Progenitor cell of endocrine pancreas (in vitro differentiated cells): ENCODE measurements at regions not wholly inside any gene's neighbourhood (a gene's known extent, or its start where the extent isn't known, plus 50 kb on each side); places are given as distances from the start of the nearest gene placed in this dataset.

Experiments
- DNase-seq: peaks from one replicate; pipeline ENCODE4 v3.0.0; 2021; ENCODE audit warnings: low spot score; ENCODE audit not compliant: unreplicated experiment
- H3K27ac Mint-ChIP-seq: 2 replicates; pipeline ENCODE4 v1.8.0; 2021; ENCODE audit warnings: mild to moderate bottlenecking, moderate library complexity, mixed read lengths
- H3K27me3 Mint-ChIP-seq: 2 replicates; pipeline ENCODE4 v1.8.0; 2021; ENCODE audit warnings: mixed read lengths
- H3K36me3 Mint-ChIP-seq: 2 replicates; pipeline ENCODE4 v1.8.0; 2022; ENCODE audit warnings: mixed read lengths; ENCODE audit not compliant: insufficient read depth
- H3K4me1 Mint-ChIP-seq: 2 replicates; pipeline ENCODE4 v1.8.0; 2021; ENCODE audit warnings: low read depth, mixed read lengths
- H3K4me3 Mint-ChIP-seq: 2 replicates; pipeline ENCODE4 v1.8.0; 2021; ENCODE audit warnings: low read depth, mild to moderate bottlenecking, moderate library complexity, mixed read lengths
- H3K9me3 Mint-ChIP-seq: 2 replicates; pipeline ENCODE4 v1.8.0; 2021; ENCODE audit warnings: low read depth, mixed read lengths
- TF ChIP-seq, protein P1 (sequence below): fragments of 200-600 bp; sonication (generic); IDR thresholded peaks from one replicate; pipeline ENCODE4 v1.5.0; 2021; ENCODE audit warnings: antibody characterized with exemption, mild to moderate bottlenecking; ENCODE audit not compliant: unreplicated experiment

- no peaks in the 10 kb centered on the region for H3K36me3 Mint-ChIP-seq
- no peaks in the 10 kb centered on the region for H3K9me3 Mint-ChIP-seq
- TF ChIP-seq, protein P1, sequence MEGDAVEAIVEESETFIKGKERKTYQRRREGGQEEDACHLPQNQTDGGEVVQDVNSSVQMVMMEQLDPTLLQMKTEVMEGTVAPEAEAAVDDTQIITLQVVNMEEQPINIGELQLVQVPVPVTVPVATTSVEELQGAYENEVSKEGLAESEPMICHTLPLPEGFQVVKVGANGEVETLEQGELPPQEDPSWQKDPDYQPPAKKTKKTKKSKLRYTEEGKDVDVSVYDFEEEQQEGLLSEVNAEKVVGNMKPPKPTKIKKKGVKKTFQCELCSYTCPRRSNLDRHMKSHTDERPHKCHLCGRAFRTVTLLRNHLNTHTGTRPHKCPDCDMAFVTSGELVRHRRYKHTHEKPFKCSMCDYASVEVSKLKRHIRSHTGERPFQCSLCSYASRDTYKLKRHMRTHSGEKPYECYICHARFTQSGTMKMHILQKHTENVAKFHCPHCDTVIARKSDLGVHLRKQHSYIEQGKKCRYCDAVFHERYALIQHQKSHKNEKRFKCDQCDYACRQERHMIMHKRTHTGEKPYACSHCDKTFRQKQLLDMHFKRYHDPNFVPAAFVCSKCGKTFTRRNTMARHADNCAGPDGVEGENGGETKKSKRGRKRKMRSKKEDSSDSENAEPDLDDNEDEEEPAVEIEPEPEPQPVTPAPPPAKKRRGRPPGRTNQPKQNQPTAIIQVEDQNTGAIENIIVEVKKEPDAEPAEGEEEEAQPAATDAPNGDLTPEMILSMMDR = no peak
- H3K27me3 Mint-ChIP-seq = peaks cover 4% of the 10 kb centered on the region
- no peak for DNase-seq
- H3K4me3 Mint-ChIP-seq = no peak overlapping the region
- H3K4me1 Mint-ChIP-seq = no peaks in the 10 kb centered on the region
- no peak overlapping the region for H3K27ac Mint-ChIP-seq
Observed at GRCh38 chr2:607709-608108, 69.5 kb downstream of the TMEM18 start.

- H3K9me3 Mint-ChIP-seq = no peaks in the 10 kb centered on the region
- no peak for DNase-seq
- no peaks in the 10 kb centered on the region for H3K36me3 Mint-ChIP-seq
- TF ChIP-seq, protein P1 = no peak
- peaks cover 4% of the 10 kb centered on the region for H3K27me3 Mint-ChIP-seq
- no peak overlapping the region for H3K4me3 Mint-ChIP-seq
- no peaks in the 10 kb centered on the region for H3K4me1 Mint-ChIP-seq
- no peak overlapping the region for H3K27ac Mint-ChIP-seq
Observed at GRCh38 chr2:607172-607571, 70.0 kb downstream of the TMEM18 start.

- Mint-ChIP-seq H3K27me3 (peaks cover 4% of the 10 kb centered on the region), H3K9me3 (no peaks in the 10 kb centered on the region), H3K27ac (no peak overlapping the region), H3K4me1 (no peaks in the 10 kb centered on the region), H3K36me3 (no peaks in the 10 kb centered on the region), H3K4me3 (no peak overlapping the region)
- DNase-seq = no peak
- TF ChIP-seq, protein P1 = no peak
Observed at GRCh38 chr2:605674-606608, 71.3 kb downstream of the TMEM18 start.

DNA sequence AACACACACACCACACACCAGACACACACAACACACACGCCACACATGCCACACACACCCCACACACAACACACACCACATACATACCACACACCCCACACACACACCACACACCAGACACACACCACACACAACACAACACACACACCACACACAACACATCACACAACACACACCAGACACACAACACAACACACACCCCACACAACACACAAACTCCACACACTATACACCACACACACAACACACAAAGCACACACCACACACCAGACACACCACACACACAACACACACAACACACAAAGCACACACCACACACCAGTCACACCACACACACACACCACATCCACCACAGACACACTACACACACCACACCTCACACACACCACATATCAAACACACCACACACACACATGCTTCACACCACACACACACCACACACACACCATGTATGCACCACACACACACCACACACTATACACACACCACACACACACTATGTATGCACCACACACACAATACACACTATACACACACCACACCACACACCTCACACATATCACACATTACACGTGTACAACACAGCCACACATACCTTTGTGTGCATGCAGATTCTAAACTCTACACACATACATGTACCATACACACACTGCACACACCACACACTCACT is 72.2 kb downstream of the TMEM18 start:
- TF ChIP-seq, protein P1 = no peak
- Mint-ChIP-seq H3K4me1 (no peaks in the 10 kb centered on the region), H3K27me3 (peaks cover 4% of the 10 kb centered on the region), H3K9me3 (no peaks in the 10 kb centered on the region), H3K36me3 (no peaks in the 10 kb centered on the region), H3K4me3 (no peak overlapping the region), H3K27ac (no peak overlapping the region)
- no peak for DNase-seq

DNA sequence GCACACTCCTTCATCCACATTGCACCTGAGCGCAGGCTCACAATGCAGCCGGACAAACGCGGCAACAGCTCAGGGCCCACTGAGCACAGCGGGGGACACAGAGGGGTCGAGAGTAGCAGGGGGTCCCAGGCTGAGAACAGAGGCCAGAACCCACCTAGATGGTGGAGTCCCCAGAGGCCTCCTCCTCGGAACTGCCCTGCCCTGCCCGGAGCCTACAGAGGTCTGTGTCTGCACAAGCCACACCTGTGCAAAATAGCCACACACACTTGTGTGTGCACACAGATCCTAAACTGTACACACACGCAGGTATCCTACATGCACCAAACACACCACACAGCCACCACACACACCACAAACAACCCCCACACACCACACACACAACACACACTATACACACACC is 72.8 kb downstream of the TMEM18 start:
- TF ChIP-seq, protein P1 = no peak
- Mint-ChIP-seq H3K4me3 (no peak overlapping the region), H3K27ac (no peak overlapping the region), H3K4me1 (no peaks in the 10 kb centered on the region), H3K9me3 (no peaks in the 10 kb centered on the region), H3K36me3 (no peaks in the 10 kb centered on the region), H3K27me3 (peaks cover 4% of the 10 kb centered on the region)
- no peak for DNase-seq
